PC-9 (cell line): ENCODE measurements at regions not wholly inside any gene's neighbourhood (a gene's known extent, or its start where the extent isn't known, plus 50 kb on each side); places are given as distances from the start of the nearest gene placed in this dataset.

Experiments used
- BruUV-seq: library from RNA; stranded (reverse); fragments of 400-500 nt; replicated peaks from 2 replicates; lab custom pipeline; 2021; lab: Mats Ljungman, UMichigan
- CTCF ChIA-PET: fragments of 300-600 bp; sonication (Branson Sonifier 250); formaldehyde crosslinking; loops from one replicate; lab custom pipeline; 2022; ENCODE audit warnings: antibody characterized with exemption; lab: Charles Lee
- POLR2A ChIA-PET: fragments of 300-600 bp; sonication (Branson Sonifier 250); formaldehyde crosslinking; loops from one replicate; lab custom pipeline; 2022; ENCODE audit warnings: antibody characterized with exemption; ENCODE audit not compliant: unreplicated experiment; lab: Charles Lee
- DNase-seq, 2 experiments: peaks; one replicate each; pipeline versions ENCODE4 v3.0.0 to v3.0.0-alpha.2; 2015 to 2022; ENCODE audit warnings: mixed read lengths in 1 of 2
- H2AFZ ChIP-seq: fragments of 200-600 bp; sonication (generic); 2 replicates; pipeline ENCODE4 v1.8.1; 2017; ENCODE audit warnings: antibody characterized with exemption
- H3F3A ChIP-seq: fragments of 200-600 bp; sonication (generic); 2 replicates; pipeline ENCODE4 v1.8.1; 2017; ENCODE audit warnings: antibody characterized with exemption, mild to moderate bottlenecking, low read depth; ENCODE audit not compliant: insufficient read depth
- H3K27ac ChIP-seq: fragments of 200-600 bp; sonication (generic); 2 replicates; pipeline ENCODE4 v1.6.1; 2016; ENCODE audit warnings: mixed run types
- H3K27me3 ChIP-seq: fragments of 200-600 bp; sonication (generic); 2 replicates; pipeline ENCODE4 v1.6.1; 2016; ENCODE audit warnings: low read depth, mixed run types; ENCODE audit not compliant: insufficient read depth
- H3K36me3 ChIP-seq: fragments of 200-600 bp; sonication (generic); 2 replicates; pipeline ENCODE4 v1.6.1; 2016; ENCODE audit warnings: low read depth, mixed run types
- H3K4me1 ChIP-seq: fragments of 200-600 bp; sonication (generic); replicated peaks from 2 replicates; pipeline ENCODE4 v1.6.1; 2016; ENCODE audit warnings: mixed run types; ENCODE audit not compliant: insufficient read depth
- H3K4me2 ChIP-seq: fragments of 200-600 bp; sonication (generic); 2 replicates; pipeline ENCODE4 v1.6.1; 2017; ENCODE audit warnings: mixed run types
- H3K4me3 ChIP-seq: fragments of 200-600 bp; sonication (generic); 2 replicates; pipeline ENCODE4 v1.6.1; 2016; ENCODE audit warnings: mixed run types
- H3K79me2 ChIP-seq: fragments of 200-600 bp; sonication (generic); 2 replicates; pipeline ENCODE4 v1.6.1; 2017; ENCODE audit warnings: low read depth, mixed run types
- H3K9me2 ChIP-seq: fragments of 200-600 bp; sonication (generic); 2 replicates; pipeline ENCODE4 v1.8.1; 2017; ENCODE audit warnings: mild to moderate bottlenecking; ENCODE audit not compliant: insufficient read depth
- H3K9me3 ChIP-seq: fragments of 200-600 bp; sonication (generic); 2 replicates; pipeline ENCODE4 v1.8.1; 2016; ENCODE audit warnings: low read depth; ENCODE audit not compliant: insufficient read depth
- H4K20me1 ChIP-seq: fragments of 200-600 bp; sonication (generic); 2 replicates; pipeline ENCODE4 v1.8.1; 2017; ENCODE audit not compliant: insufficient read depth
- EZH2 ChIP-seq: fragments of 200-600 bp; sonication (generic); IDR thresholded peaks from 2 replicates; pipeline ENCODE4 v1.8.0; 2017; ENCODE audit warnings: antibody characterized with exemption, low read depth
- intact Hi-C: fragments of 100-400 bp; cut with micrococcal nuclease; formaldehyde crosslinking; loops from one replicate; pipeline ENCODE4 v1.10.0; 2022; ENCODE audit not compliant: unreplicated experiment
- TF ChIP-seq, protein P1 (sequence below): fragments of 200-600 bp; sonication (generic); conservative IDR thresholded peaks from 2 replicates; pipeline ENCODE4 v1.6.1; 2017; ENCODE audit warnings: mixed run types, antibody characterized with exemption, mild to moderate bottlenecking, moderate library complexity

DNA sequence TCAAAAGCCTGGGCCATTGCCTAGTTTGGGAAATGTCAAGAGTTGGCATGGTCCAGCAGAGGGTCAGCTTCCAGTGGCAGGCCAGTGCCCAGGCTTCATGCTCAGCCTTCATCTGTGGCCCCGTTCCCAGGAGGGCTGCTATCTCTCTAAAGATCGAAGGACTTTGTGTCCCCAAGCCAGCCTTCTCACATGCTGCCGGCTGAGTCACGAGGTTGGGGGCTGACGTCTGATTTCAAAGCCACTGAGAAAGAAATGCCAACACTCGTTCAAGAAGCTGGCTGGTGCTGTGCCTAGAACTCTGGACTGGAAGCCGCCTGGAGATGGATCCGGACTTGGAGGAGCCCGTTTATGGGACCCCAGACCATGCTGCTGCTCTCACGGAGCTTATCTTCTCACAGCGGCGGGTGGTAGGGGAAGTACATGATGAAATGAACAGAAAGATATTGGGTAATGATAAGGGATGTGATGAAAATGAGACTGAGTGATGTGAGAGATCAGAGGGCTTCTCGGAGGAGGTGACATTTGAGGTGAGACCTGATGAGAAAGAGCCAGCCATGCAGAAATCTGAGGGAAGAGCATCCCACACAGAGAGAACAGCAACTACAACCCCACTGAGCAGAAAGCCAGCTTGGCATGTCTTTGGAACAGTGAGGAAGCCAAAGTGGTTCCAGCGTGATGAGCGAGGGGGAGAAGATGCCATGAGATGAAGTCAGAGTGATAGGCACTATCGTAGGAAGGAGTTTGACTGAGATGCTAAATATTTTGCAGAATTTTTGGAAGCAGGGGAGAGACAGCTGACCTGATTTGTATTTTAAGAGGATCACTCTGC is 54.9 kb upstream of the BOD1 start:
- H3K36me3 ChIP-seq, result no peaks in the 10 kb centered on the region
- CTCF ChIA-PET, result interaction anchor here (0.5 kb wide), 1 partner anchor 505 kb away, joined by 4 read pairs; no protein-coding TSS in a partner anchor
- no peaks in the 10 kb centered on the region for H4K20me1 ChIP-seq
- DNase-seq, result no peak
- POLR2A ChIA-PET, result no interaction called here
- no peak overlapping the region for H3K4me2 ChIP-seq
- H3K4me3 ChIP-seq, result no peak overlapping the region
- H3K4me1 ChIP-seq, result peaks cover 12% of the 10 kb centered on the region
- no peaks in the 10 kb centered on the region for H3K9me3 ChIP-seq
- H3K27me3 ChIP-seq, result no peaks in the 10 kb centered on the region
- TF ChIP-seq, protein P1, sequence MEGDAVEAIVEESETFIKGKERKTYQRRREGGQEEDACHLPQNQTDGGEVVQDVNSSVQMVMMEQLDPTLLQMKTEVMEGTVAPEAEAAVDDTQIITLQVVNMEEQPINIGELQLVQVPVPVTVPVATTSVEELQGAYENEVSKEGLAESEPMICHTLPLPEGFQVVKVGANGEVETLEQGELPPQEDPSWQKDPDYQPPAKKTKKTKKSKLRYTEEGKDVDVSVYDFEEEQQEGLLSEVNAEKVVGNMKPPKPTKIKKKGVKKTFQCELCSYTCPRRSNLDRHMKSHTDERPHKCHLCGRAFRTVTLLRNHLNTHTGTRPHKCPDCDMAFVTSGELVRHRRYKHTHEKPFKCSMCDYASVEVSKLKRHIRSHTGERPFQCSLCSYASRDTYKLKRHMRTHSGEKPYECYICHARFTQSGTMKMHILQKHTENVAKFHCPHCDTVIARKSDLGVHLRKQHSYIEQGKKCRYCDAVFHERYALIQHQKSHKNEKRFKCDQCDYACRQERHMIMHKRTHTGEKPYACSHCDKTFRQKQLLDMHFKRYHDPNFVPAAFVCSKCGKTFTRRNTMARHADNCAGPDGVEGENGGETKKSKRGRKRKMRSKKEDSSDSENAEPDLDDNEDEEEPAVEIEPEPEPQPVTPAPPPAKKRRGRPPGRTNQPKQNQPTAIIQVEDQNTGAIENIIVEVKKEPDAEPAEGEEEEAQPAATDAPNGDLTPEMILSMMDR, result no peak
- TF ChIP-seq EZH2, result no peak
- 0 out of 2 replicates have a peak, but pooled peaks cover 4% of the 10 kb centered on the region for H3F3A ChIP-seq
- BruUV-seq, result no TSS peak
- H2AFZ ChIP-seq, result no peak overlapping the region
- no peaks in the 10 kb centered on the region for H3K79me2 ChIP-seq
- no peaks in the 10 kb centered on the region for H3K9me2 ChIP-seq
- intact Hi-C loops, result no loop called here
- H3K27ac ChIP-seq, result no peak overlapping the region

DNA sequence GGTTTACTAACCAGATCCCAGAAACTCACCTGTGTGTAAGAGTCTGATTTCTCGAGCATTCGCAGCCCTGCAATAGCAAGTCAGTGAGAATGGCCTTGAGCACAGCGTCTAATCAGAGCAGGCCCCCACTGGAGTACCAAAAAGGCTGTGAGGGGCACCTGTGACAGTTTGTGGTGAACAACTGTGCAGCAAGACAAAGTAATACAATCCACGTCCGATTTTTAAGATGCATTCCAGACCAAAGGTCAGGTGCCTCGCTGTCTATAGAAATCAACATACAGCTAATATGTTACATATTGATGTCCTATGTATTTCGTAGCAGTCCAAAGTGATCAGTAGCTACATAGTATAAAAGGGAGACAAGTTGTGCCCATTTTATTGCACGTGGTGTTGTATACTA is 55.7 kb upstream of the BOD1 start:
- POLR2A ChIA-PET, result no interaction called here
- CTCF ChIA-PET, result no interaction called here

DNA sequence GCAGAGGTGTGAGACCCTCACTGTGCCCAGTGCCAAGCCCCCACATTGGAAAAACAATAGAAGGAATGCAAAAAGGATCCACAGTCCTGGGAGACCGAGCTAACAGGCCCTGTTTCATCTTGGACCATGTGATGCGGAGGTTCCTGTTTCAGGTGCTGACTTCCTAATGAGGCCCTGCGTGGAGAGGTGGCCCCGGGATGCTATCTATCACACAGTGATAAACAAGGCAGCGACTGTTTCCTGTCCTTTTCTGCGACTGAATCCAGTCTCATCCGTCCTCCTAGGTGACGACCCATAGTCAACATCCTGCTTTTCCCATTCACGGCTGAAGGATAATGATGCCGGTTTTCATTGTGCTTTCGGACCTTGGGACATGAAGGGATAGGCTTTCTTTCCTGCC is 56.4 kb upstream of the BOD1 start:
- no peak for DNase-seq
- Histone ChIP-seq H3K4me1 (peaks cover 12% of the 10 kb centered on the region), H3K4me2 (no peak overlapping the region), H3K79me2 (no peaks in the 10 kb centered on the region), H3K36me3 (no peaks in the 10 kb centered on the region), H3F3A (peaks cover 4% of the 10 kb centered on the region; the same call in 1 of the 2 replicates), H3K27ac (no peak overlapping the region), H3K27me3 (no peaks in the 10 kb centered on the region), H2AFZ (no peak overlapping the region), H3K9me2 (no peaks in the 10 kb centered on the region), H3K9me3 (no peaks in the 10 kb centered on the region), H3K4me3 (no peak overlapping the region), H4K20me1 (no peaks in the 10 kb centered on the region)
- ChIA-PET POLR2A (no interaction called here), CTCF (no interaction called here)
- intact Hi-C loops, result no loop called here
- BruUV-seq, result no TSS peak
- no peak for TF ChIP-seq EZH2
- TF ChIP-seq, protein P1, result no peak

More for the DNA sequence above, 55.7 kb upstream of the BOD1 start:
- H2AFZ ChIP-seq, result no peak overlapping the region
- no peaks in the 10 kb centered on the region for H3K36me3 ChIP-seq
- H3K4me3 ChIP-seq, result no peak overlapping the region
- no TSS peak for BruUV-seq
- TF ChIP-seq, protein P1, result no peak
- TF ChIP-seq EZH2, result no peak
- H3K27me3 ChIP-seq, result no peaks in the 10 kb centered on the region
- H3K9me2 ChIP-seq, result no peaks in the 10 kb centered on the region
- no peaks in the 10 kb centered on the region for H3K79me2 ChIP-seq
- no peaks in the 10 kb centered on the region for H3K9me3 ChIP-seq
- peaks cover 12% of the 10 kb centered on the region for H3K4me1 ChIP-seq
- intact Hi-C loops, result no loop called here
- no peak overlapping the region for H3K4me2 ChIP-seq
- no peak overlapping the region for H3K27ac ChIP-seq
- no peaks in the 10 kb centered on the region for H4K20me1 ChIP-seq
- 0 out of 2 replicates have a peak, but pooled peaks cover 4% of the 10 kb centered on the region for H3F3A ChIP-seq
- DNase-seq, result no peak
